ENCODE measurements at regions not wholly inside any gene's neighbourhood (a gene's known extent, or its start where the extent isn't known, plus 50 kb on each side); places are given as distances from the start of the nearest gene placed in this dataset.

DNA sequence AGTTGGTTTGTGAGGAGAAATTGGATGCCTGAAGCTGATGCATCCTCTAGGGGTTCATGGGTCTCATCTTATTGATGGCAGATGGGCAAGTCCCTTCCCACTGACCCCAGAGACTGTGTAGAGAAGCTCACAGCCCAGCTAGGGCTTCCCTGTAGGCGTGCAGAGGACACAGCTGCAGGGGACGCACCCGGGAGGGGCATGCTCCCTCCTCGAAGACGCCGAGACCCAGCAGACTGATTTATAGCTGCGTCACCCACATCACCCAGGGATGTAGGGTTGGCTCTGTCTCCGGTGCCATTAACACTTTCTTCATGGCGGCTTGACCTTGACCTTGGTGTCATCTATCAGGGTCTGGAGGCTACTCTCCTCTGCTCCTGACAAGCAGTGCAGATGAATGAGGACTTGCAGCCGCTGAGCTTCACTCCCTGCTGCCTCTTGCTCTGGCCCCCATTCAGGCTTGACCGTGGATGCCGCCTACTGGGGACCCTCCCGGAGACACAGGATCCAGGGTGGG, 549.7 kb downstream of the TCERG1L start:
- ChIA-PET CTCF (no interaction called here), POLR2A (no interaction called here)
- no peak for DNase-seq (ENCODE audit: extremely low spot score)
- TF ChIP-seq ZNF384 (IDR thresholded peaks at IDR 0.05) (no peak), FOXM1 (IDR thresholded peaks at IDR 0.05; ENCODE audit: borderline replicate concordance) (no peak), SUZ12 (IDR thresholded peaks at IDR 0.05) (no peak), LEF1 (IDR thresholded peaks at IDR 0.05; ENCODE audit: borderline replicate concordance) (no peak), ARNT (IDR thresholded peaks at IDR 0.05) (no peak), ELF4 (IDR thresholded peaks at IDR 0.05) (no peak), HDGF (IDR thresholded peaks at IDR 0.05; ENCODE audit: borderline replicate concordance) (no peak), BHLHE40 (IDR thresholded peaks at IDR 0.05; ENCODE audit: borderline replicate concordance) (no peak), L3MBTL2 (conservative IDR thresholded peaks at IDR 0.05) (no peak), NFRKB (IDR thresholded peaks at IDR 0.05) (no peak), FOXA1 (IDR thresholded peaks at IDR 0.05) (no peak), SP1 (IDR thresholded peaks at IDR 0.05) (no peak), TARDBP (IDR thresholded peaks at IDR 0.05) (no peak), FOXK2 (IDR thresholded peaks at IDR 0.05) (no peak), CTBP1 (IDR thresholded peaks at IDR 0.05; ENCODE audit: borderline replicate concordance) (no peak)
- TF ChIP-seq, protein P1, sequence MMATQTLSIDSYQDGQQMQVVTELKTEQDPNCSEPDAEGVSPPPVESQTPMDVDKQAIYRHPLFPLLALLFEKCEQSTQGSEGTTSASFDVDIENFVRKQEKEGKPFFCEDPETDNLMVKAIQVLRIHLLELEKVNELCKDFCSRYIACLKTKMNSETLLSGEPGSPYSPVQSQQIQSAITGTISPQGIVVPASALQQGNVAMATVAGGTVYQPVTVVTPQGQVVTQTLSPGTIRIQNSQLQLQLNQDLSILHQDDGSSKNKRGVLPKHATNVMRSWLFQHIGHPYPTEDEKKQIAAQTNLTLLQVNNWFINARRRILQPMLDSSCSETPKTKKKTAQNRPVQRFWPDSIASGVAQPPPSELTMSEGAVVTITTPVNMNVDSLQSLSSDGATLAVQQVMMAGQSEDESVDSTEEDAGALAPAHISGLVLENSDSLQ (IDR thresholded peaks at IDR 0.05): no peak

DNA sequence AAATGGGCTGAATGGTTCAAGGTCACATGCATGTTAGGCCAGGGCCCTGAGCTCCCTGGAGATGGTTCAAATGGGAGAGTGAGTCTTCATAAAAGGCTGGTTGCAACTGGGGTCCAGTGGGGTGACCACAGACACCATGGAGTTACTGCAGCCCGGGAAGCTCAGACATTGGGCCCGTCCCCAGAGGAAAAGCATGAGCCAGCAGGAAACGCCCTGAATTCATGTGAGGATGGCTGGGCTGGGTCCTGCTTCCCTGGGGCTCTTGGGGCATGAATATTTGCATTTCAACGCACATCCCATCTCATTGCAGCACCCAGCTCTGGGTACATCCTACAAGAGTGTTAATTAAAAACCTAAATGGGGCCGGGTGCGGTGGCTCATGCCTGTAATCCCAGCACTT, 549.0 kb downstream of the TCERG1L start:
- ChIA-PET POLR2A (no interaction called here), CTCF (no interaction called here)
- no peak for DNase-seq (ENCODE audit: extremely low spot score)
- TF ChIP-seq FOXK2 (IDR thresholded peaks at IDR 0.05) (no peak), FOXM1 (IDR thresholded peaks at IDR 0.05; ENCODE audit: borderline replicate concordance) (no peak), ARNT (IDR thresholded peaks at IDR 0.05) (no peak), SUZ12 (IDR thresholded peaks at IDR 0.05) (no peak), ELF4 (IDR thresholded peaks at IDR 0.05) (no peak), LEF1 (IDR thresholded peaks at IDR 0.05; ENCODE audit: borderline replicate concordance) (no peak), SP1 (IDR thresholded peaks at IDR 0.05) (no peak), ZNF384 (IDR thresholded peaks at IDR 0.05) (no peak), TARDBP (IDR thresholded peaks at IDR 0.05) (no peak), L3MBTL2 (conservative IDR thresholded peaks at IDR 0.05) (no peak), FOXA1 (IDR thresholded peaks at IDR 0.05) (no peak), CTBP1 (IDR thresholded peaks at IDR 0.05; ENCODE audit: borderline replicate concordance) (no peak), NFRKB (IDR thresholded peaks at IDR 0.05) (no peak), HDGF (IDR thresholded peaks at IDR 0.05; ENCODE audit: borderline replicate concordance) (no peak)

DNA sequence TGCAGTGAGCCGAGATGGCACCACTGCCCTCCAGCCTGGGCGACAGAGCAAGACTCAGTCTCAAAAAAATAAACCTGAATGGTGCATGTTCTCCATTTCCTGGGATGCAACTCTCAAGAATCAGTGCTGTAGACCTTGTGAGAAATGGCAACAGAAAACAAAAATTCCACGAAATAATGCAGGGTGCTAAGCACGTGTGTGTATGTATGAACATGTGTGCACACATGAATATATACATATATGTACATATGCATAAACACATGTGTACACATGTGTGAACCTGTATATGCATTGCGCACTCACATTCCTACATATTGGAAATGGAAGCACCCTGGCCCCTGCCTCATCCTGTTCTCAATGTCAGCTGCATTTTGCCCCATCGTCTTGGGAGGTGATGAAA, 548.5 kb downstream of the TCERG1L start:
- ChIA-PET POLR2A (no interaction called here), CTCF (no interaction called here)

DNA sequence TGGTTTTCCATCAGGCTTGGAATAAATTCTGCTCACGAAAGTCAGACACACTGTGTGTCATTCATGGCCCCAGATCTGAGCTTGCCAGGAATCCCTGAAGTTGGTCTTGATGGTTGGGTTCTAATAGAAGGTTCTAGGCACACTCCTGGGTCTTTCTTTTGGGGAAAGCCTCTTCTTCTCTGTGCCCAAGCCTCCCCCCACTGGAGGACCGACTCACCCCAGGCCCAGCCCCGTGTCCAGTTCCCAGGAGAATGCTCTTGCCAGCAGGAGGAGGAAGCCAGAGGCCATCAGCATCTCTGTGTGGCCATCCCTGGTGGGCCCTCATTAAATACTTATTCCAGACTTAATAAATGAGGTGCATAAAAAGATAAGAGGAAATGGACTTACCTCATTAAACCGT, 548.0 kb downstream of the TCERG1L start:
- DNase-seq (ENCODE audit: extremely low spot score): no peak
- TF ChIP-seq SP1 (IDR thresholded peaks at IDR 0.05) (no peak), SUZ12 (IDR thresholded peaks at IDR 0.05) (no peak), ZNF384 (IDR thresholded peaks at IDR 0.05) (no peak), ARNT (IDR thresholded peaks at IDR 0.05) (no peak), ELF4 (IDR thresholded peaks at IDR 0.05) (no peak)
- TF ChIP-seq, protein P1 (IDR thresholded peaks at IDR 0.05): no peak
- POLR2A ChIA-PET: no interaction called here
- CTCF ChIA-PET: no interaction called here

More for the DNA sequence above, 548.5 kb downstream of the TCERG1L start:
- no peak for DNase-seq (ENCODE audit: extremely low spot score)
- TF ChIP-seq, protein P1 (IDR thresholded peaks at IDR 0.05): no peak
- TF ChIP-seq HDGF (IDR thresholded peaks at IDR 0.05; ENCODE audit: borderline replicate concordance) (no peak), ZNF384 (IDR thresholded peaks at IDR 0.05) (no peak), ARNT (IDR thresholded peaks at IDR 0.05) (no peak)

DNA sequence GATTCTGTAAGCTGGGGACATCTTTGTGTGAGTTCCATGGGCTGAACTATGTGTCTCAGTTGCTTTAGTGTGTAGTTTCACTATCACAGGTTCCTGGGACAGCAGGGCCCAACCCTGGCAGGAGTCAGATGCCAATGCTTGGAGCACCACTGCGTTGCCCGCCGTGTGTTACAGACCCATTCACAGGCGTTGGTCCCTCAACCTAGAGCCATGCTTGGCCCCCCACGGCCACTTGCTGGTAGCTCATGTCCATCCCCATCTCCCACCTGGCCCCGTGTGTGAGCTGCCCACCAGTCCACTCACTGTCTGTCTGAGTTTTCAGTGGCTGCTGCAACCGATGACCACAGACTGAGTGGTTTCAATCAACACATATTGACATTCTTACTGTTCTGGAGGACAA, 546.9 kb downstream of the TCERG1L start:
- ChIA-PET CTCF (no interaction called here), POLR2A (no interaction called here)
- no peak for DNase-seq (ENCODE audit: extremely low spot score)
- TF ChIP-seq FOXM1 (IDR thresholded peaks at IDR 0.05; ENCODE audit: borderline replicate concordance) (no peak), ELF4 (IDR thresholded peaks at IDR 0.05) (no peak), L3MBTL2 (conservative IDR thresholded peaks at IDR 0.05) (no peak), NFRKB (IDR thresholded peaks at IDR 0.05) (no peak), CTBP1 (IDR thresholded peaks at IDR 0.05; ENCODE audit: borderline replicate concordance) (no peak), SP1 (IDR thresholded peaks at IDR 0.05) (no peak), LEF1 (IDR thresholded peaks at IDR 0.05; ENCODE audit: borderline replicate concordance) (no peak), HDGF (IDR thresholded peaks at IDR 0.05; ENCODE audit: borderline replicate concordance) (no peak), ARNT (IDR thresholded peaks at IDR 0.05) (no peak), FOXA1 (IDR thresholded peaks at IDR 0.05) (no peak)
- TF ChIP-seq, protein P1 (IDR thresholded peaks at IDR 0.05): no peak

DNA sequence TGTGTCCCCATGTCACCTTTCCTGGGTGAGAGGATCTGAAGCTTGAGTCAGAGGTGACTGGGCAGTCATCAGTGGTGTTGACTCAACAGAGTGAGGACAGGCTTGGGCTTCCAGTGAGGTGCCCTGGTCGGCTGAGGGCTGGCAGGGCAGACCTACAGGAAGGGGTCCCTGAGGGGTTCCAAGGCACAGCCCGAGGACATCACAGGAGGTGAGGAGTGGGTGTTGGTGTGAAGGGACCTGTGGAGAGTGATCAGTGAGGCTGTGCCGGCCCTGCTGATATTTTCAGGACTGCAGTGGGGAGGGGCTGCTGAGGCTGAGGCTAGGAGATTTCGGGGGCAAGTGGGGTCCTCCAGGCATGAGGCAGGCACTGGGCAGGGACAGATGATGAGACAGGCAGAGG, 545.5 kb downstream of the TCERG1L start:
- TF ChIP-seq SUZ12 (IDR thresholded peaks at IDR 0.05) (no peak), ARNT (IDR thresholded peaks at IDR 0.05) (no peak), LEF1 (IDR thresholded peaks at IDR 0.05; ENCODE audit: borderline replicate concordance) (no peak), CTBP1 (IDR thresholded peaks at IDR 0.05; ENCODE audit: borderline replicate concordance) (no peak), ZNF384 (IDR thresholded peaks at IDR 0.05) (no peak)
- ChIA-PET POLR2A (no interaction called here), CTCF (no interaction called here)
- no peak for DNase-seq (ENCODE audit: extremely low spot score)

Measured in HEK293T (cell line).